ENCODE measurements at regions not wholly inside any gene's neighbourhood (a gene's known extent, or its start where the extent isn't known, plus 50 kb on each side); places are given as distances from the start of the nearest gene placed in this dataset.

- Mint-ChIP-seq H3K9me3 (ENCODE audit: unreplicated experiment) (peaks cover 8% of the 10 kb centered on the region), H3K4me3 (ENCODE audit: unreplicated experiment) (no peak overlapping the region), H3K27me3 (ENCODE audit: unreplicated experiment) (no peaks in the 10 kb centered on the region), H3K36me3 (ENCODE audit: unreplicated experiment) (no peaks in the 10 kb centered on the region), H3K27ac (ENCODE audit: unreplicated experiment) (no peak overlapping the region), H3K4me1 (ENCODE audit: unreplicated experiment) (no peaks in the 10 kb centered on the region)
- no peak for DNase-seq (ENCODE audit: extremely low spot score, unreplicated experiment)
- no peak for TF ChIP-seq CTCF (IDR thresholded peaks at IDR 0.05)
These were observed 114.7 kb upstream of the VCX3B start for GRCh38 chrX:8349816-8350544.

- no peak overlapping the region for H3K4me3 Mint-ChIP-seq (ENCODE audit: unreplicated experiment)
- DNase-seq (ENCODE audit: extremely low spot score, unreplicated experiment): no peak
- TF ChIP-seq CTCF (IDR thresholded peaks at IDR 0.05): no peak
- H3K36me3 Mint-ChIP-seq (ENCODE audit: unreplicated experiment): no peaks in the 10 kb centered on the region
- H3K27ac Mint-ChIP-seq (ENCODE audit: unreplicated experiment): no peak overlapping the region
- H3K27me3 Mint-ChIP-seq (ENCODE audit: unreplicated experiment): no peaks in the 10 kb centered on the region
- H3K4me1 Mint-ChIP-seq (ENCODE audit: unreplicated experiment): no peaks in the 10 kb centered on the region
- peaks cover 13% of the 10 kb centered on the region for H3K9me3 Mint-ChIP-seq (ENCODE audit: unreplicated experiment)
These were observed 106.3 kb upstream of the VCX3B start for GRCh38 chrX:8358302-8358701.

- DNase-seq (ENCODE audit: extremely low spot score, unreplicated experiment): no peak
- Mint-ChIP-seq H3K9me3 (ENCODE audit: unreplicated experiment) (peaks cover 3% of the 10 kb centered on the region), H3K36me3 (ENCODE audit: unreplicated experiment) (no peaks in the 10 kb centered on the region), H3K4me1 (ENCODE audit: unreplicated experiment) (no peaks in the 10 kb centered on the region), H3K4me3 (ENCODE audit: unreplicated experiment) (no peak overlapping the region), H3K27me3 (ENCODE audit: unreplicated experiment) (no peaks in the 10 kb centered on the region), H3K27ac (ENCODE audit: unreplicated experiment) (no peak overlapping the region)
- TF ChIP-seq CTCF (IDR thresholded peaks at IDR 0.05): peak; percentile 38
These were observed 100.1 kb upstream of the VCX3B start for GRCh38 chrX:8364369-8365141.

GRCh38 chrX:8366481-8366880 is 98.1 kb upstream of the VCX3B start:
- no peak for TF ChIP-seq CTCF (IDR thresholded peaks at IDR 0.05)
- H3K27ac Mint-ChIP-seq (ENCODE audit: unreplicated experiment): no peak overlapping the region
- no peaks in the 10 kb centered on the region for H3K27me3 Mint-ChIP-seq (ENCODE audit: unreplicated experiment)
- no peak overlapping the region for H3K4me3 Mint-ChIP-seq (ENCODE audit: unreplicated experiment)
- DNase-seq (ENCODE audit: extremely low spot score, unreplicated experiment): no peak
- H3K36me3 Mint-ChIP-seq (ENCODE audit: unreplicated experiment): no peaks in the 10 kb centered on the region
- no peaks in the 10 kb centered on the region for H3K4me1 Mint-ChIP-seq (ENCODE audit: unreplicated experiment)
- peaks cover 10% of the 10 kb centered on the region for H3K9me3 Mint-ChIP-seq (ENCODE audit: unreplicated experiment)
